ENCODE measurements at regions not wholly inside any gene's neighbourhood (a gene's known extent, or its start where the extent isn't known, plus 50 kb on each side); places are given as distances from the start of the nearest gene placed in this dataset.

- no peak for DNase-seq
Observed at GRCh38 chr13:27673911-27674310, 52.2 kb downstream of the POLR1D start.

- DNase-seq: peak; percentile 77
Observed at GRCh38 chr13:27678306-27679040, 56.8 kb downstream of the POLR1D start.

GRCh38 chr13:27679396-27679795 is 57.7 kb downstream of the POLR1D start:
- no peak for DNase-seq

GRCh38 chr13:27679896-27680295 is 58.2 kb downstream of the POLR1D start:
- DNase-seq: no peak

- peak; percentile 12 for DNase-seq
Observed at GRCh38 chr13:27680465-27680864, 58.8 kb downstream of the POLR1D start.

- no peak for DNase-seq
Observed at GRCh38 chr13:27691207-27691606, 69.5 kb downstream of the POLR1D start.

- peak; percentile 76 for DNase-seq
Observed at GRCh38 chr13:27696731-27697130, 75.0 kb downstream of the POLR1D start.

GRCh38 chr13:27699952-27700351 is 78.3 kb downstream of the POLR1D start:
- DNase-seq: no peak

- no peak for DNase-seq
Observed at GRCh38 chr13:27704681-27705080, 83.0 kb downstream of the POLR1D start.

- DNase-seq: no peak
Observed at GRCh38 chr13:27708325-27708724, 84.0 kb upstream of the GSX1 start.

GRCh38 chr13:27709779-27710178 is 82.5 kb upstream of the GSX1 start:
- no peak for DNase-seq

GRCh38 chr13:27712421-27712820 is 79.9 kb upstream of the GSX1 start:
- peak; percentile 42 for DNase-seq

- DNase-seq: no peak
Observed at GRCh38 chr13:27713767-27714166, 78.5 kb upstream of the GSX1 start.

- no peak for DNase-seq
Observed at GRCh38 chr13:27721681-27722080, 70.6 kb upstream of the GSX1 start.

- DNase-seq: peak; percentile 1
Observed at GRCh38 chr13:27728271-27728670, 64.0 kb upstream of the GSX1 start.

- DNase-seq: no peak
Observed at GRCh38 chr13:27730191-27730590, 62.1 kb upstream of the GSX1 start.
